H1 (cell line): ENCODE measurements at regions not wholly inside any gene's neighbourhood (a gene's known extent, or its start where the extent isn't known, plus 50 kb on each side); places are given as distances from the start of the nearest gene placed in this dataset.

Experiments
- CTCF ChIA-PET: fragments of 300-600 bp; sonication (Branson Sonifier 250); formaldehyde crosslinking; loops from one replicate; lab custom pipeline; 2021; ENCODE audit not compliant: partially characterized antibody; lab: Charles Lee
- POLR2A ChIA-PET: fragments of 300-600 bp; sonication (Branson Sonifier 250); formaldehyde crosslinking; loops from one replicate; lab custom pipeline; 2021; ENCODE audit warnings: inconsistent platforms; ENCODE audit not compliant: partially characterized antibody; lab: Charles Lee
- DNase-seq, 2 experiments: peaks; one replicate each; pipeline versions ENCODE4 v3.0.0 to v3.0.0-alpha.2; 2010 to 2022; ENCODE audit warnings: low spot score in 2 of 2, low read depth in 1 of 2, mixed read lengths in 1 of 2
- FAIRE-seq: peaks from 2 replicates; lab custom pipeline; 2011; peaks lifted over from hg19 to GRCh38; lab: Jason Lieb, UNC
- H2AFZ ChIP-seq: 2 replicates; pipeline ENCODE4 v1.8.1; 2012; ENCODE audit warnings: low read length, inconsistent platforms
- H2AK5ac ChIP-seq: 2 replicates; pipeline ENCODE4 v1.6.1; 2013; ENCODE audit warnings: low read depth, low read length
- H2BK120ac ChIP-seq: replicated peaks from 2 replicates; pipeline ENCODE3; 2013; ENCODE audit warnings: low read depth, low read length, inconsistent platforms
- H2BK12ac ChIP-seq: 2 replicates; pipeline ENCODE4 v1.6.1; 2013; ENCODE audit warnings: low read depth, low read length
- H2BK15ac ChIP-seq: 2 replicates; pipeline ENCODE4 v1.6.1; 2013; ENCODE audit warnings: low read length
- H2BK20ac ChIP-seq: 2 replicates; pipeline ENCODE4 v1.6.1; 2013; ENCODE audit warnings: low read length
- H2BK5ac ChIP-seq: 2 replicates; pipeline ENCODE4 v1.6.1; 2013; ENCODE audit warnings: low read depth, low read length
- H3K14ac ChIP-seq: 2 replicates; pipeline ENCODE4 v1.6.1; 2013; ENCODE audit warnings: inconsistent platforms; ENCODE audit not compliant: insufficient read length
- H3K18ac ChIP-seq: 2 replicates; pipeline ENCODE4 v1.6.1; 2013; ENCODE audit warnings: low read length; ENCODE audit errors: extremely low read depth
- H3K23ac ChIP-seq: 2 replicates; pipeline ENCODE4 v1.6.1; 2013; ENCODE audit warnings: inconsistent platforms; ENCODE audit not compliant: insufficient read length
- H3K23me2 ChIP-seq: 2 replicates; pipeline ENCODE4 v1.6.1; 2013; ENCODE audit warnings: low read depth, low read length
- H3K27ac ChIP-seq: 2 replicates; pipeline ENCODE4 v1.6.1; 2011; ENCODE audit warnings: low read depth, low read length, inconsistent platforms
- H3K27me3 ChIP-seq, 4 experiments: replicated peaks in 1 of 4; 1 replicate in 1 of 4; 2 replicates in 3 of 4; pipeline versions ENCODE4 v1.6.1 to v1.8.1; 2011 to 2013; ENCODE audit warnings: low read length in 3 of 4, mild to moderate bottlenecking in 3 of 4, inconsistent platforms in 2 of 4, mixed read lengths in 2 of 4, moderate library complexity in 1 of 4; ENCODE audit not compliant: control insufficient read depth in 3 of 4, insufficient read depth in 3 of 4; ENCODE audit errors: extremely low read depth in 1 of 4
- H3K36me3 ChIP-seq, 4 experiments: 2 replicates each; pipeline versions ENCODE4 v1.6.1 to v1.8.1; 2011 to 2013; ENCODE audit warnings: mild to moderate bottlenecking in 4 of 4, low read length in 3 of 4, moderate library complexity in 2 of 4, control low read depth in 1 of 4, inconsistent platforms in 1 of 4; ENCODE audit not compliant: insufficient read depth in 4 of 4, control insufficient read depth in 2 of 4
- H3K4ac ChIP-seq: replicated peaks from 2 replicates; pipeline ENCODE3; 2013; ENCODE audit warnings: low read length, low read depth, mixed read lengths, inconsistent platforms; ENCODE audit not compliant: insufficient read length
- H3K4me1 ChIP-seq, 4 experiments: replicated peaks in 1 of 4; 1 replicate in 1 of 4; 2 replicates in 3 of 4; pipeline versions ENCODE4 v1.6.1 to v1.8.1; 2011 to 2013; ENCODE audit warnings: low read length in 3 of 4, inconsistent platforms in 2 of 4, mixed read lengths in 1 of 4; ENCODE audit not compliant: insufficient read depth in 4 of 4, control insufficient read depth in 3 of 4
- H3K4me2 ChIP-seq, 2 experiments: 2 replicates each; pipeline versions ENCODE4 v1.6.1 to v1.8.1; 2011 to 2013; ENCODE audit warnings: low read depth in 2 of 2, low read length in 2 of 2, control low read depth in 1 of 2, inconsistent platforms in 1 of 2, mild to moderate bottlenecking in 1 of 2; ENCODE audit not compliant: insufficient read depth in 1 of 2
- H3K4me3 ChIP-seq, 4 experiments: fragments of 200-600, 300-600 bp in 1 of 4; sonication (generic), shearing (Covaris generic), sonication (Bioruptor Twin) in 1 of 4; 2 replicates each; pipeline versions ENCODE4 v1.5.1 to v1.8.1; 2011 to 2016; ENCODE audit warnings: low read length in 4 of 4, low read depth in 3 of 4, control low read depth in 2 of 4, inconsistent platforms in 2 of 4, mild to moderate bottlenecking in 2 of 4, mixed read lengths in 1 of 4, moderate library complexity in 1 of 4; ENCODE audit not compliant: insufficient read depth in 2 of 4; ENCODE audit errors: extremely low read depth in 1 of 4
- H3K56ac ChIP-seq: replicated peaks from 2 replicates; pipeline ENCODE3; 2013; ENCODE audit warnings: low read depth, mild to moderate bottlenecking, mixed read lengths, low read length, inconsistent platforms; ENCODE audit not compliant: insufficient read length
- H3K79me1 ChIP-seq: 2 replicates; pipeline ENCODE4 v1.6.1; 2013; ENCODE audit warnings: low read depth, low read length, control low read depth
- H3K79me2 ChIP-seq, 2 experiments: 2 replicates each; pipeline versions ENCODE4 v1.6.1 to v1.8.1; 2012 to 2013; ENCODE audit warnings: low read length in 2 of 2, mild to moderate bottlenecking in 2 of 2, inconsistent platforms in 1 of 2; ENCODE audit not compliant: insufficient read depth in 2 of 2, control insufficient read depth in 1 of 2
- H3K9ac ChIP-seq, 4 experiments: replicated peaks in 1 of 4; 1 replicate in 1 of 4; 2 replicates in 3 of 4; pipeline versions ENCODE4 v1.6.1 to v1.8.1; 2011 to 2013; ENCODE audit warnings: low read depth in 3 of 4, low read length in 3 of 4, control low read depth in 2 of 4, mild to moderate bottlenecking in 2 of 4, moderate library complexity in 2 of 4, inconsistent platforms in 1 of 4; ENCODE audit errors: extremely low read depth in 1 of 4
- H3K9me3 ChIP-seq, 2 experiments: 2 replicates each; pipeline versions ENCODE4 v1.6.1 to v1.8.1; 2012 to 2013; ENCODE audit warnings: mild to moderate bottlenecking in 2 of 2, moderate library complexity in 2 of 2, control low read depth in 1 of 2, inconsistent platforms in 1 of 2, low read depth in 1 of 2, low read length in 1 of 2, mixed read lengths in 1 of 2; ENCODE audit not compliant: insufficient read depth in 2 of 2
- H4K20me1 ChIP-seq, 2 experiments: replicated peaks in 1 of 2; 2 replicates each; pipeline versions ENCODE3 to v1.8.1; 2011 to 2013; ENCODE audit warnings: inconsistent platforms in 2 of 2, low read length in 2 of 2, mild to moderate bottlenecking in 1 of 2; ENCODE audit not compliant: insufficient read depth in 2 of 2, control insufficient read depth in 1 of 2
- H4K5ac ChIP-seq: 2 replicates; pipeline ENCODE4 v1.6.1; 2013; ENCODE audit warnings: low read length, low read depth, mixed read lengths, inconsistent platforms; ENCODE audit not compliant: insufficient read length
- H4K8ac ChIP-seq: 2 replicates; pipeline ENCODE4 v1.8.0; 2013; ENCODE audit warnings: mild to moderate bottlenecking, moderate library complexity, low read length, inconsistent platforms; ENCODE audit not compliant: insufficient read depth; ENCODE audit errors: extremely low read depth
- H4K91ac ChIP-seq: replicated peaks from 2 replicates; pipeline ENCODE3; 2013; ENCODE audit warnings: low read length, mixed read lengths, inconsistent platforms; ENCODE audit not compliant: insufficient read length
- CHD1 ChIP-seq: IDR thresholded peaks from 2 replicates; pipeline ENCODE4 v1.6.1; 2012; ENCODE audit warnings: low read depth, low read length, improper control_type of control experiment
- SP4 ChIP-seq: IDR thresholded peaks from 2 replicates; pipeline ENCODE4 v1.6.1; 2012; ENCODE audit warnings: low read length, inconsistent platforms
- WGBS, 2 experiments: shearing (Covaris generic) in 1 of 2; methylation state at CpG; one replicate each; pipeline versions ENCODE4 v1.1.6 to v1.1.7; 2013 to 2015; ENCODE audit warnings: low lambda C conversion rate in 2 of 2, mixed read lengths in 2 of 2, inconsistent platforms in 1 of 2, low coverage in 1 of 2, missing lambda C conversion rate in 1 of 2; ENCODE audit not compliant: insufficient replicate concordance in 2 of 2, insufficient coverage in 1 of 2, insufficient read length in 1 of 2; ENCODE audit errors: extremely low coverage in 1 of 2, missing lambda C conversion rate in 1 of 2; 5-methylcytosine and 5-hydroxymethylcytosine counted together

DNA sequence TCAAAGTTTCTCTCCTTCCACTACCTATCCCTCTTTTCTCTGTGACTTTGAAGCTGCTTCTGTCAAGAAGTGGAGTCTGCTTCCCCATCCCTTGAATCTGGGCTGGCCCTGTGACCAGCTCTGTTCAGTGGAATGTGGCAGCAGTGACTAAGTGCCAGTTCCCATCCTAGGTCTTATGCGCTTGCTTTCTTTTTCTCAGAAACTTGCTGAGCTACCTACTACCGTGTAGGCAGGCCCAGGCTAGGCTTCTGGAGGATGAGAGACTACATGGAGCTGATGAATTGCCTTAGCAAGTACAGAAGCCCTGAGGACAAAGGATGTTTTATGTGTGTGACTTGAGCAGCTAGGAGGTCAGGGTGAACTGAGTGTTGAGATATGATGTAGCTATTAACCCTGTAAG, 123.2 kb downstream of the PDCD6IP start:
- H4K8ac ChIP-seq: no peak overlapping the region
- H3K18ac ChIP-seq: no peak overlapping the region
- H2BK15ac ChIP-seq: no peak overlapping the region
- H4K5ac ChIP-seq: no peak overlapping the region
- no peaks in the 10 kb centered on the region for H3K36me3 ChIP-seq
- H4K91ac ChIP-seq: no peak overlapping the region
- H3K9me3 ChIP-seq: no peaks in the 10 kb centered on the region
- no peak overlapping the region for H3K4ac ChIP-seq
- H2AK5ac ChIP-seq: no peak overlapping the region
- H2BK20ac ChIP-seq: no peak overlapping the region
- H3K4me3 ChIP-seq: no peak overlapping the region
- H3K14ac ChIP-seq: no peak overlapping the region
- H2BK120ac ChIP-seq: no peak overlapping the region
- H3K23ac ChIP-seq: no peak overlapping the region
- no peak overlapping the region for H2BK5ac ChIP-seq
- H3K9ac ChIP-seq: no peak overlapping the region
- H3K27me3 ChIP-seq: no peaks in the 10 kb centered on the region
- no peaks in the 10 kb centered on the region for H3K23me2 ChIP-seq
- peaks cover 0 to 3% (median 0%) of the 10 kb centered on the region in 4 experiments; a peak in 1 of 7 replicates for H3K4me1 ChIP-seq
- no peak overlapping the region for H3K4me2 ChIP-seq
- no peaks in the 10 kb centered on the region for H3K79me1 ChIP-seq
- CTCF ChIA-PET: interaction anchor here (1.6 to 4.3 kb wide), 3 partner anchors 8 to 94 kb away, joined by 3 to 16 read pairs (median 10); no protein-coding TSS in a partner anchor
- TF ChIP-seq CHD1 (no peak), SP4 (no peak)
- H2AFZ ChIP-seq: no peak overlapping the region
- no peaks in the 10 kb centered on the region for H3K79me2 ChIP-seq
- DNase-seq: no peak
- POLR2A ChIA-PET: no interaction called here
- no peak for FAIRE-seq
- H2BK12ac ChIP-seq: no peak overlapping the region
- no peak overlapping the region for H3K56ac ChIP-seq
- H3K27ac ChIP-seq: no peak overlapping the region
- 81% methylated on average over 2 of the region's 2 CpGs; no CpG with 5 or more reads in 1 of the 2 experiments for WGBS, 2 experiments
- no peaks in the 10 kb centered on the region for H4K20me1 ChIP-seq
